GM19193 (cell line): ENCODE measurements at regions not wholly inside any gene's neighbourhood (a gene's known extent, or its start where the extent isn't known, plus 50 kb on each side); places are given as distances from the start of the nearest gene placed in this dataset.

Experiments
- POLR2A ChIP-seq: IDR thresholded peaks from 4 replicates; pipeline ENCODE4 v1.6.1; 2011; ENCODE audit not compliant: insufficient read depth, insufficient read length; ENCODE audit errors: extremely low read depth

GRCh38 chr7:25946181-25946580 is 205.8 kb upstream of the NFE2L3 start:
- TF ChIP-seq POLR2A = no peak

- TF ChIP-seq POLR2A = no peak
These were observed 204.1 kb upstream of the NFE2L3 start for GRCh38 chr7:25947669-25948516.

GRCh38 chr7:25949736-25950487 is 202.1 kb upstream of the NFE2L3 start:
- peak; percentile 56 for TF ChIP-seq POLR2A

- TF ChIP-seq POLR2A = peak; percentile 69
These were observed 201.2 kb upstream of the NFE2L3 start for GRCh38 chr7:25950488-25951413.

GRCh38 chr7:25951414-25952260 is 200.4 kb upstream of the NFE2L3 start:
- peak; percentile 70 for TF ChIP-seq POLR2A

- TF ChIP-seq POLR2A = no peak
These were observed 199.5 kb upstream of the NFE2L3 start for GRCh38 chr7:25952261-25953057.

- no peak for TF ChIP-seq POLR2A
These were observed 198.1 kb upstream of the NFE2L3 start for GRCh38 chr7:25953859-25954258.

- no peak for TF ChIP-seq POLR2A
These were observed 197.6 kb upstream of the NFE2L3 start for GRCh38 chr7:25954395-25954794.

- TF ChIP-seq POLR2A = no peak
These were observed 192.7 kb upstream of the NFE2L3 start for GRCh38 chr7:25959168-25959734.

- no peak for TF ChIP-seq POLR2A
These were observed 188.3 kb upstream of the NFE2L3 start for GRCh38 chr7:25963733-25964132.

- no peak for TF ChIP-seq POLR2A
These were observed 187.5 kb upstream of the NFE2L3 start for GRCh38 chr7:25964483-25964991.

GRCh38 chr7:25965405-25966123 is 186.4 kb upstream of the NFE2L3 start:
- no peak for TF ChIP-seq POLR2A
